ENCODE measurements at regions not wholly inside any gene's neighbourhood (a gene's known extent, or its start where the extent isn't known, plus 50 kb on each side); places are given as distances from the start of the nearest gene placed in this dataset.

DNA sequence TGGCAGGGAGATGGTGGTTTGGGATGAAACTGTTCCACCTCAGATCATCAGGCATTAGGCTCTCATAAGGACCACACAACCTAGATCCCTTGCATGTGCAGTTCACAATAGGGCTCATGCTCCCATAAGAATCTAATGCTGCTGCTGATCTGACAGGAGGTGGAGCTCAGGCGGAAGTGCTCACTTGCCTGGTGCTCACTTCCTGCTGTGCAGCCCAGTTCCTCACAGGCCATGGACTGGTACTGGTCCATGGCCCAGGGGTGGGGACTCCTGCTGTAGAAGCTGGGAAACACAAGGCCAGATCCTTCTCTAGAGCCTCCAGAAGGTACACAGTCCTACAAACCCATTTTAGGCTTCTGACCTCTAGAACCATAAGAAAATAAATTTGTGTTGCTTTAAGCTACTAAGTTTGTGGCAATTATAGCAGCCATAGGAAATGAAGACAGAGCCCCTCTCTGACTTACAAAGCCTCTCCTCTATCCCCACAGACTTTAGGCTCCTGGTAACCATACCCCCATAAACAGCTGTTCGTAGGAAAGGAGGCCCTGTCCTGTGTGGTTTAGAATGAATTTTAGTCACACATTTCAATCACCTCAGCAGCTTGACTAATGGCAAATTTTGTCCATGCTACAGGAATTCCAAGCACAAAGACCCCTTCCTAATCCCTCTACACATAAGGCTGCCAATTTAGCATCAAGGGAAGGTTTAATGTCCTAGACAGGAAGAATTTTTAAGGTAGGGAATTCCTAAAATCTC lies 206.1 kb upstream of the PHYHIPL start:
- no peak for TF ChIP-seq CTCF (IDR thresholded peaks at IDR 0.05)

- TF ChIP-seq CTCF (IDR thresholded peaks at IDR 0.05) = no peak
Measured at GRCh38 chr10:58971211-58971610, 205.2 kb upstream of the PHYHIPL start.

DNA sequence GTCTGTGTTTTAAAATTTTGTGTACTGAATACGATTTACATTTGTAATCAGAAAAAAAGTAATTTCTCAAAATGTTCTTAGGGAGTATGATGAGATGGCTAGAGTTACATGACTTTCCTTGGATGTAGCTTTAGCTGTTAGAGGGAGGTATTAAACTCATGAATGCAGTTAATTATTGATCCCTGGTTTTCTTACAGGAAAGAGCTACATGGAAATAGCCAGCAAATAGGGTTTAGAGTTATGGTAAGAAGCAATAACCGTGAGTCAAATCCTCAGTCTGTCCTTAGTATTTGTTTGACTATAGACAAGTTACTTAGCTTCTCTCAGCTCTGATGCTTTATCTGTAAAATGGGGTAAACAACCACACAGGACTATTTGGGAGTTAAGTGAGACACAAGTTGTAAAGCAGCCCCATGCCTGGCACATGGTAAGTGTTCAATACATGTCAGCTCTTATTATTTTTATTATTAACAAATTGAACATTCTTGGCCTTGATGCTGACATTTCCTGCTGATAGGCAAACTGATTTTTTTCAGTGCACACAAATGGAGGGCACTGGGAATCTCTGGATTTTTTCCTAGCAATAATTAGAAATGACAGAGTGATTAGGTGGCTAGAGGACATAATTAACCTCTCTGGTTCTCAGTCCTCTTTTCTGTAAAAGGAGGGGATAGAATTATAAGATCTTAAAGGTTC lies 204.5 kb upstream of the PHYHIPL start:
- no peak for TF ChIP-seq CTCF (IDR thresholded peaks at IDR 0.05)

DNA sequence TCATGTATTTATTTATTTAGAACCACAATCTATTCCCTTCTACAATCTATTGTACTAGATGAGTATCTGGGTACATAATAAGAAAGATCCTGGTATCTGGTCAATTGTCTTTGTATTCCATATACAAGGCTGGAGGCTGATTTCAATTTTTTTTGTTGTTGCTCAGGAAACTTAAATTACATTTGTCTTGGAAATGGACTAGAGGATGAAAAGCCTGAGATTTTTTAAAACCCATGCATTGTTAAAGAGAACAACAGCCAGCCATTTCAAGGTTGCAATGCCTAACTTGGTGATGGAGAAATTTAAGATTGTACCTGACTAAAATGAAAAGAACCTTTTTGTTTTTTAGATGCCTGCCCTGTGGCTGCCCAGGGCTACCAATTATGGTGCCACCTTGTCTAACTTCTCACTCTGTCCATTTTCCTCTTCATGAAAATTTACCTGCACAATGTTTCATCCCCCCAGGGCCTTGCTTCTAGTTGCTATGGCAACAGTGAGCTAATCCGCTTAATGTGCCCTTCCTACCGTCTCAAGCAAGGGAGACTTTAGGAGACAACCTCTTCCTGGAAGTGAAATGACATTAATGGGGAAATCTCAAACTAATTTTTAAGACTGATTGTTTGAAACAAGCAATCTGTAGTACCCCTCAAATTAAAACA lies 203.7 kb upstream of the PHYHIPL start:
- no peak for TF ChIP-seq CTCF (IDR thresholded peaks at IDR 0.05)

GRCh38 chr10:58973235-58973595 lies 203.2 kb upstream of the PHYHIPL start:
- TF ChIP-seq CTCF (IDR thresholded peaks at IDR 0.05) = no peak

DNA sequence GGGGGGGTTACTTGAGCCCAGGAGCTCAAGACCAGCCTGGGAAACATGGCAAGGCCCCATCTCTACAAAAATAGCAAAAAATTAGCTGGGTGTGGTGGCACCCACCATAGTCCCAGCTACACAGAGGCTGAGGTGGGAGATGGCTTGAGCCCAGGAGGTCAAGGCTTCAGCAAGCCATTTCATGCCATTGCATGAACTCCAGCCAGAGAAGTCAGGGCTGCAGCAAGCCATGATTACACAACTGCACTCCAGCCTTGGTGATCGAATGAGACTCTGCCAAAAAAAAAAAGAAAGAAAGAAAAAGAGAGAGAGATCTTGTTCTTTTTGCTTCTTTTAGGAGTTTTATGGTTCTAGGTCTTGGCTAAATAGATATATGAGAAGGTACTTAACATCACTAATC lies 200.2 kb upstream of the PHYHIPL start:
- TF ChIP-seq CTCF (IDR thresholded peaks at IDR 0.05) = no peak

- TF ChIP-seq CTCF (IDR thresholded peaks at IDR 0.05) = no peak
Measured at GRCh38 chr10:58979711-58980110, 196.7 kb upstream of the PHYHIPL start.
